ENCODE measurements at regions not wholly inside any gene's neighbourhood (a gene's known extent, or its start where the extent isn't known, plus 50 kb on each side); places are given as distances from the start of the nearest gene placed in this dataset.
"Not testable (repeated sequence)": the region's sequence is repeated elsewhere in the genome, so short reads cannot be mapped to it uniquely, and the experiment has no call there.

DNA sequence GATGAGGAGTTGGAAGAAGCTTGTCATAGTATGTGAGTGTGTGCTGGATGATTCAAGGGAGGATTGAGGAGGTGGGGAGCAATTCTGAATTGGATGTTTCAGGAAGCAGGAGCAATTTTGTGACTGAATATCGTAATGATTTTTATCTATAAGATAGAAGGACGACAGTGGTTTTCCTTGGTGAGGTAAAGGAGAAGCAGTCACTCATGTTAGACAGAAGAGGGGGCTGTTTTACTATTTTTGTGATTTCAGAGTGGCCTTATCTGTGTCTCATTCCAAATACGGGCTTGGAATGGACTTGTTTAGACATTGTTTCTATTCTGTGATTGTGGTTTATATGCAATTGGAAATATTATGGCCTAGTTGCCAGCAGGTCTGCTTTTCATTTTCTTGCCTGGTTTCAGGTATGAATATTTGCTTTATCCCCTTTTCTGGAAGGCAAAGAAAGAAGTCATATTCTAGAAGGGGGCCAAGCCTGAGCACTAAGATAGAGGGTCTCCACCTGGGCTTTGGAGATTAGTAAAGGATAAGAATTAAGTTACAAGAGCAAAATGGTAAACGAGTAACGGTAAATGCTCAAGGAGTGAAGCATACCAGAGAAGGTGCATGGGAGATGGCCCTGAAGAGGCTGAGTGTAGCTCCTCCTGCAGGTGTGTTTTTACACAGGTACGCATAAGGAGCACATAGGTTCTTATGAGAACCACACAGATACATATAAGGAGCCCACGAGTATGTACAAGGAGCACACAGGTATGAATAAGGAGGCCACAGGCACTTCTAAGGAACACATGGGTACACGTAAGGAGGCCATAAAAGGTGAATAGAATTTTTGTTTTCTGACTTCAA is 124.6 kb upstream of the KCNAB1 start:
- intact Hi-C loops (cut with DNase I) = no loop called here
- DNase-seq = no peak

DNA sequence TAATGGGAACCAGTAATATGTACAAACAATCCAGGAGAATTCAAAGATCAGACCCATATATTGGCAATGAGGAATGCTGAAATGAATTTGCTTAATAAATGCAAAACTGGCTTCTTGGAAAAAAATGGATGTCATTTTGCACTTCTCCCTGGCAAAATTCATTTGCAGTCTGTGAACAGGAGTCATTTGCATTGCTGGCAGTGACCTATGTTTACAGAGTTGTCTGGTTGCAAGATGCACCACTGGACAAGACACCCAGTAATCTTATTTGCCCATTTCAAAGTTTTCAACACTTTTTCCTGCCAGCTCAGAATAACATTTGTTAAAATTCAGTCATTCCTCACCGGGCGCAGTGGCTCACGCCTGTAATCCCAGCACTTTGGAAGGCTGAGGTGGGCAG is 123.5 kb upstream of the KCNAB1 start:
- intact Hi-C loops (cut with DNase I) = no loop called here
- no peak for DNase-seq

DNA sequence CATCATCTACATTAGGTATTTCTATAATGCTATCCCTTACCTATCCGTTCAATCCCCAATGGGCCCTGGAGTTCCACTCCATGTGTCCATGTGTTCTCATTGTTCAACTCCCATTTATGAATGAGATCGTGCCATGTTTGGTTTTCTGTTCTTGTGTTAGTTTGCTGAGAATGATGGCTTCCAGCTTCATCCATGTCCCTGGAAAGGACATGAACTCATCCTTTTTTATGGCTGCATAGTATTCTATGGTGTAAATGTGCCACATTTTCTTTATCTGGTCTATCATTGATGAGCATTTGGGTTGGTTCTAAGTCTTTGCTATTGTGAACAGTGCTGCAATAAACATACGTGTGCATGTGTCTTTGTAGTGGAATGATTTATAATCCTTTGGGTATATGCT is 122.2 kb upstream of the KCNAB1 start:
- DNase-seq; intact Hi-C loops (cut with DNase I): not testable (repeated sequence)

DNA sequence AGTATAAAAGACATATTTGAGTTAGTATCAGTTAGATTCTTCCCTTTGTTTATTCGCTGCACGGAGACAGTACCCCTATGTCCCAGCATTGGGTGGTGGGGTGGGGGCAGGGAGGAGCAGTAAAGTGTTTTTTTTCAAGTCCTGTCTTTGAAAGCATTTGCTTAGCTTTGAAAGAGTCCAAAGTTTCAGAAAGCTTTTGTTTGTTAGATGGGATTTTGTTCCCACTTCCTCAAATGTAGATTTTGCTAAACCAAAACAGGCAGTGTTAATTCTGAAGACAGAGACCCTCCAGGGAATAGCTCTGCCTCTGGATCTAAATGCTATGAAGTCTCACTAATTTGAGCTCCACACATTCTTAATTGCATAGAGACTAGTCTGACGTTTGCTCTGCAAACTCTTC is 114.6 kb upstream of the KCNAB1 start:
- DNase-seq = no peak
- intact Hi-C loops (cut with DNase I) = no loop called here

DNA sequence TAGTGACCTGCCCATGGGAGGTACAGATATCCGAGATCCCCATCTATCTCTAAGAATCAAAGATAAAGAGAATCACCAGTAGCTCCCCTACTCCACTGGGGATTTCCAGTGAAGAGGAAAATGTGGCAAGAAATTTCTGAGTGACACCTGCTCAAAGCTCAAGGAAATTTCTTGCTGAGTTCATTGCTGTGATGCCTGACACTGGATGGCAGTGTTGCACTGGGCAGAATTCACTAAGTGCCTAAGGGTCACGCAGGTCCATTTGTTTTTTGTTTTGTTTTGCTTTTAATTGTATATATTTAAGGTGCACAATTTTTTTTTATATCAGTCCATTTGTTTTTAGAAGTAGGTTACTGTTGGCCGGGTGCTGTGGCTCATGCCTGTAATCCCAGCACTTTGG is 109.5 kb upstream of the KCNAB1 start:
- peak in 6 of 10 donors; percentile 25 to 88 (median 48) for DNase-seq
- intact Hi-C loops (cut with DNase I) = loop anchor here (5.0 to 10.0 kb wide), 2 partner anchors 141 to 504 kb away; no protein-coding TSS in a partner anchor

DNA sequence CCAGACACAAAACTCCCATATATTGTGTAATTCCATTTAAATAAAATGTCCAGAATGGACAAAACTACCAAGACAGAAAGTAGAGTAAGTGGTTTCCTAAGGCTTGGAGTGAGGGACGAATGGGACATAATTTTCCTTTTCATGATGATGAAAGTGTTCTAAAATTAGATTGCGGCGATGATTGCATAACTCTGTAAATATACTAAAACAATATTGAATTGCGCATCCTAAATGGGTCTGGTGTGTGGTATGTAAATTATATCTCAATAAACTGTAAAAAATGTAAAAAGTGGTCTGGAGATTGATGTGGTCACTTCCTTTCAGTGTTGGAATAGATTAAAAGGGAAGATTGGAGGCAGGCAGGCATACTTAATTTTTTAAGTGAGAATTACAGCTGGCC is 105.9 kb upstream of the KCNAB1 start:
- intact Hi-C loops (cut with DNase I) = loop anchor here (5.0 to 10.0 kb wide), 2 partner anchors 138 to 500 kb away; no protein-coding TSS in a partner anchor
- DNase-seq = no peak

DNA sequence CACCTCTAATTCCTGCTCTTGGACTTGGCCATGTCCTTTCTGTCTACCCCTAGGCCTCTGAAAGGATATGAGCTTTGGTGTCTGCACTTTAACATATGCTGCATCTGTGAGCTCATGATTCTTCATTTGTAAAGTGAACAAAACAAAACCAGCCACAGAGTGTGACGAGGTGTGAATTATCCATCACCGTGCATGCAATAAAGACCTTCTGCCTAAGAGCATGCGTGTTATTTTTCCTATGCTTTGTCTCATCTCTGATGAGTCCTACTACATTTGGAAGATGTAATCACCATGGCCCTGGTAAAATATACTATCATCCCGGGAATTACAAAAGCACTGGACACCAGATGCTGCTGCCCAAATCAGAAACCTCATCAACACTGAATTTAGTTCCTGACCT is 103.5 kb upstream of the KCNAB1 start:
- no peak for DNase-seq
- intact Hi-C loops (cut with DNase I) = loop anchor here (10.0 kb wide), 1 partner anchor 498 kb away; no protein-coding TSS in a partner anchor

DNA sequence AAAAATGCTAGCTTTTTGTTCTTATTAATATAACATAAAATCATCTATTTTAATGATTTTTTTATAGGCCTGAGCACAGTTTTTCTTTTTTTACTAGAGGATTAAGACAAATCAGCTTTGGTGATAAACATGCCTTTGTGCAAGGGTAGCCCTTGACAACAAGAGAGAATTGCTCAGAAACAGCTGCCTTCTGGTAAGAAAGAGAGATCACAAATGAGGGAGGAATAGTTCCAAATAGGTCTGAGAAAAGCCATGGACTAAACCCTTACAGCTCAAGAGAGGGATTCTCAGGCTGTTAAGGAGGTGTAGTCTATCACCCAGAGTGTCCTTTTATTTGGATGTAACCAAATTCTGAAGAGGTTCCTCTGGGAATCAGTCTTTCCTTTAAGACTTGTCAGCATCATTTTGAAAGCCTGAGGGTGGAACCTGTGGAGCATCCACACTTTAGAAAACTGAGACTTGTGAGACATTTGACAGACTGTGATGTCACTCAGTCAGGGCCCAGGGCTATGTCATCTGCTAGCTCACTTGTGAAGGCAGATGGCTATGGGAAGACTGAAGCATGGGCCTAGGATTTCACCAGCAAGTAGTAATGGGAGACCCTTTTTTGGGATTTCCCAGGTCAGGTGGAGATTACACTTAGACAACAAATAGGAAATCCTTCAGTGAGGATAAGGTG is 102.9 kb upstream of the KCNAB1 start:
- DNase-seq = no peak
- intact Hi-C loops (cut with DNase I) = loop anchor here (10.0 kb wide), 1 partner anchor 497 kb away; no protein-coding TSS in a partner anchor

DNA sequence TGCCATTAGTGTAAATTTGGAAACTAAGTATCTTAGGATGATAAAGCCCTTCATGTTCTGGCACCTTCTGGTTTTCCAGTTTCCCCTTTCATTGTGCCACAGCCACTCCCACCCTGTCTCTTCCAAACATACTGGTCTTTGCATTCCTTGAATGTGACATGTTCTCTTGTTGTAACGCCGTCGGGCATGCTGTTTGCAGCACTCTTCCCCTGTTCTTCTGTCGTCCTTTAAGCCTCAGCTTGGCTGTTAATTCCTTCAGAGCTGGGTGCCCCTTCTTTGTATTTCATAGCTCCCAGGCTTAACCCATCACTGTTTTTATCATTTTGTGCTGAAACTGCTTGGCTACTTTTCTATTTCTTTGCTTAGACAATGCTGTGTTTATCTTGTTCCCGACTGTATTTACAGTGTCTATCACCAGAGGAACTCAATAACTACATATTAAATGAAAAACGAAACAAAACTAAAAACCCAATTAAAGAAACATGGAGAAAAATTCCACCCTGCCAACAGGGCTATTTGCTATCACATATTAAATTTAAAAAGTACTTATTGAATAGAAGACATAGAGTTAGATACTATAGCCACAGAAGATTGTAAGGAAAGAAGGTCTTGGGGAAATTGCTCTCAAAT is 95.4 kb upstream of the KCNAB1 start:
- intact Hi-C loops (cut with DNase I) = no loop called here
- DNase-seq = no peak

DNA sequence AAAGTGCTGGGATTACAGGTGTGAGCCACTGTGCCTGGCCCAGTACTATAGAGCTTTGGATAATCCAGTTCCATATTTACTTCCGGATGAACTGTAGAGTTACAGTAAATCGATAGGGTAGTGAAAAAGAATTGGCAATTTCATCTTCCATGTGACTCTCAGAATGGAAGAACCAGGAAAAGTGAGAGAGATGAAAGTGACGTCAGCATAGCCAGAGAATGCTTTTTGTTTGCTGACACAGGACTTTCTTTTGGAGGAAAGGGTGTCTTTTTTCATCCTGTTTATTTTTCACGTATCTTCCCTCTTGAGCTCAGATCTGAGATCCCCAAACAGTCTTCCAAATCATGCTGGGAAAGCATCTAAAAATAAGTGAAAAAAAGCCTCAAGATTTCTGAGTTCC is 91.2 kb upstream of the KCNAB1 start:
- intact Hi-C loops (cut with DNase I) = no loop called here
- DNase-seq = no peak

DNA sequence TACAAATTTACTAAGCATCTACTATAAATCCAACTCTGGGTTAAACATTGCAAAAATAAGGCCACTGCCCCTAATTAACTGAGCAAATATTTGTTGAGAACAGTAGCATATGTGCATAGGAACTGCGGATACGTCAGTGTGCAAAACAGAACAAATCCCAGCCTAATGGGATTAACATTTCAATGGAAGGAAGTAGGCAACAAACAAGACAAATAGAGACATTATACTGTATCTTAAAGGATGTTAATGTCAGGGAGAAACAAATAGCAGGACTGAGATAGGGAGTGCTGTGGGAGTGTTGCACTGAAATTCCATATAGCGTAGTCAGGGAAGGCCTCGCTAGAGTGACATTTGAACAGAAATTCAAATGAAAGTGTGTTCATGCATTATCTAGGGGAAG is 89.7 kb upstream of the KCNAB1 start:
- intact Hi-C loops (cut with DNase I) = no loop called here
- no peak for DNase-seq

DNA sequence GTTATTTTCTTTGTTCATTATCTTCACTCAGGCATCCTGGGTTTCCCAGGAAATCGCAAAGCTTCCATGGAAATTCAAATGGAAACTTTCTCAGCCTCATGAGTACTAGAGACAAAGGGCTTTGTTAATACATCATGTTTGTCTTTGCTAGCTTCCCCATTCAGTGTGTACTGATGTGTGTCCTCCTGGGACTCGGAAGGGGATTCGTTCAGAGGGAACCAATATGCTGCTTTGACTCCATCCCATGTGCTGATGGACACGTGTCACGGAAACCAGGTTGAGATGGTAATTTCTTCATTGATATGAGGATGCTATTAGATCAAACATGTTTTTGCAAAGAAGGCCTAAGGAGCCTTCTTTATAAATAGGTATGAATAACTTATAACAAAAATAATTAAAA is 87.0 kb upstream of the KCNAB1 start:
- intact Hi-C loops (cut with DNase I) = no loop called here
- DNase-seq = no peak

DNA sequence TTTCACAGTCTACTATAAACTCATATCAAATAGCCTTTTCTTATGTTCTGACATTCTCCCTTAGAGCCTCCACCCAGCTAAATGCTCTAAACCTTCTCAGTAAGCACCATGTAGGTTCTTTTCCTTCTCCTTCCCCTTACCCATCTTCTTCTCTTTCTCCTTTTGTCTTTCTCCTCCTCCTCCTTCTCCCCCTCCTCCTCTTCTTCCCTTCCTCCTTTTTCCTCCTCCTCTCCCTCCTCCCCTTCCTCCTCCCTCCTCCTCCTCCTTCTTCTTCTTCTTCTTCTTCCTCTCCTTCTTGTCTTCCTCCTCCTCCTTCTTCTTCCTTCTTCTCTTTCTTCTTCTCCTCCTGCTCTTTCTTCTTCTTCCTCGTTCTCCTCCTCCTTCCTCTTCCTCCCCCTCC is 85.2 kb upstream of the KCNAB1 start:
- no peak for DNase-seq
- intact Hi-C loops (cut with DNase I) = no loop called here

DNA sequence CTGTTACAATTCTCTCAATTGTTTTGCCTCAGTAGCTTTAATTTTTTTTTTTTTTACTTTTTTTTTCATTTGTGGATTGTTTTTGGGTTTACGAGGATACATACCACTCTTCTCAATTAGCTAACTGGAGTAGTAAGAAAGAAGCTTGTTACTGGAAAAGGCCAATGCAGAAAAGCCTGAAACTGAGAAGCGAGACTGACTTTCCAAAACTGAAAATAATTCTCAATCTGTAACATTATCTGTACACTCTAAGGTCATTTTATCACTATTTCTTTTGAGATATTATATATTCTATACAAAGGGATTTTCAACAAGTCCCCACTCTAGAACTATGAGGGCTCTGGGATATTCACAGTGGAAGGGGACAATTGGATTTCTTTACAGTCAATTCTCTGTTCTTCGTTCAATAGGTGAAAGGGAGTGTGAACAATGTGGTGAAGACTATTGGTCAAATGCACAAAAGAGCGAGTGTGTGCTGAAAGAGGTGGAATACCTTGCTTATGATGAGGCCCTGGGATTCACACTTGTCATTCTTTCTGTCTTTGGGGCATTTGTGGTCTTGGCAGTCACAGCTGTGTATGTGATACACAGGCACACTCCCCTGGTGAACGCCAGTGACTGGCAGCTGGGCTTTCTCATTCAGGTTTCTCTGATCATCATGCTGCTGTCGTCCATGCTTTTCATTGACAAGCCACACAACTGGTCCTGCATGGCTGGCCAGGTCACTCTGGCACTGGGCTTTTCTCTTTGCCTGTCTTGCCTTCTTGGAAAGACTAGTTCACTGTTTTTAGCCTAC is 83.9 kb upstream of the KCNAB1 start:
- intact Hi-C loops (cut with DNase I) = no loop called here
- DNase-seq = peak in 1 of 10 donors; percentile 52

DNA sequence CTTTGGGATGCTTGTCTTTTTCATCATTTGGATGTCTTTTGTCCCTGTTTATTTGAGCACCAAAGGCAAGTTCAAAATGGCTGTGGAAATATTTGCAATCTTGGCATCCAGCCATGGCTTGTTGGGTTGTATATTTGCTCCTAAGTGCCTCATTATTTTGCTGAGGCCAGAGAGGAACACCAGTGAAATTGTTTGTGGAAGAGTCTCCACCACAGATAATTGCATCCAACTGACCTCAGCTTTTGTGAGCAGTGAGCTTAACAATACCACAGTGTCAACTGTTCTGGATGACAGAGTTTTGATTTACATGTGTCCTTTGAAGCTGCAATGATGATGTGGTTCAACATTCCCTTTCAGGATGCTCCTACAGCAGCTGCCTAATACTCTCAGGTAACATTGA is 83.0 kb upstream of the KCNAB1 start:
- intact Hi-C loops (cut with DNase I) = no loop called here
- peak in 2 of 10 donors; percentile 24 to 34 for DNase-seq

DNA sequence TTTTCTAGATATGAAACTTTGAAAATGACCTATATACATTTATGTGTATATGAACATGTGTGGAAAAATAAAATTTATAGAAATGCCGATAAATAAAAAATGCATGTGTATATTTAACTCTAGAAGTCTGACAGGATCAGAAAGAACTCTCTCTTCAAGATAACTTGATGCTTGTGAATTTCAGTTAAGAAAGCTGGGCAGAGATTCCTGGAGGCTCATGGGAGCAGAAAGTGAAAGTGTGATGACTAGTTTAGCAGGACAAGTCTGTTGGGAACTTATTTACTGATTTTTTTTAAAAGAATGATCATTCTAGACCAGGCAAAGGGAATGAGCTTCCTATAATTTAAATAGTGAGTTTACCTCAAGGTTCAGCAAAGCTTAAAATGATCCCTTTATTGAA is 81.5 kb upstream of the KCNAB1 start:
- intact Hi-C loops (cut with DNase I) = no loop called here

DNA sequence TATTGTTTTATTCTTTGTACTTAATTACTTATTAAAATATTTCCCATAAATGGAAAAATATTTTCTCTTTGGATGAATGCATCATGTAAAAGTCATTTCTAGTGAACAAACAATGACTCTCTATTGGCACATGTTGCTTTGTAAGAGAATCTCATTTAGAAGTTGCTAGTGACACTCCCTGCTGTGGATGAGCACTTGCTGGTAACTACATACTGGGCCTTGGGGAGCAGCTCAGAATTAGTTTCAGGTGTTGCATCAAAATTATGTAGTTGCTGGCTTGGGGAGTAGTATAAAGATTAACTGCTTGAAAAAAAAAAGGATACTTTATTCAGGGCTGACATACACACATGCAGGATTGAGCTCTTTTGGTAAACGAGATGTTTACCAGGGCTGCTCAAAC is 80.3 kb upstream of the KCNAB1 start:
- no peak for DNase-seq
- intact Hi-C loops (cut with DNase I) = no loop called here

More for the DNA sequence above, 81.5 kb upstream of the KCNAB1 start:
- no peak for DNase-seq

DNA sequence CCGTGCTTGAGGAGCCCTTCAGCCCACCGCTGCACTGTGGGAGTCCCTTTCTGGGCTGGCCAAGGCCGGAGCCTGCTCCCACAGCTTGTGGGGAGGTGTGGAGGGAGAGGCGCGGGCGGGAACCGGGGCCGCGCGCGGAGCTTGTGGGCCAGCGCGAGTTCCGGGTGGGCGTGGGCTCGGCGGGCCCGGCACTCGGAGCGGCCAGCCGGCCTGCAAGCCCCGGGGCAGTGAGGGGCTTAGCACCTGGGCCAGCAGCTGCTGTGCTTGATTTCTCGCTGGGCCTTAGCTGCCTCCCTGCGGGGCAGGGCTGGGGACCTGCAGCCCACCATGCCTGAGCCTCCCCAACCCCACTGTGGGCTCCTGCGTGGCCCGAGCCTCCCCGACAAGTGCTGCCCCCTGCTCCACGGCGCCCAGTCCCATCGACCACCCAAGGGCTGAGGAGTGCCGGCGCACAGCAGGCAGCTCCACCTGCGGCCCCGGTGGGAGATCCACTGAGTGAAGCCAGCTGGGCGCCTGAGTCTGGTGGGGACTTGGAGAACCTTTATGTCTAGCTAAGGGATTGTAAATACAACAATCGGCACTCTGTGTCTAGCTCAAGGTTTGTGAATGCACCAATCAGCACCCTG is 79.0 kb upstream of the KCNAB1 start:
- intact Hi-C loops (cut with DNase I) = not testable (repeated sequence)

DNA sequence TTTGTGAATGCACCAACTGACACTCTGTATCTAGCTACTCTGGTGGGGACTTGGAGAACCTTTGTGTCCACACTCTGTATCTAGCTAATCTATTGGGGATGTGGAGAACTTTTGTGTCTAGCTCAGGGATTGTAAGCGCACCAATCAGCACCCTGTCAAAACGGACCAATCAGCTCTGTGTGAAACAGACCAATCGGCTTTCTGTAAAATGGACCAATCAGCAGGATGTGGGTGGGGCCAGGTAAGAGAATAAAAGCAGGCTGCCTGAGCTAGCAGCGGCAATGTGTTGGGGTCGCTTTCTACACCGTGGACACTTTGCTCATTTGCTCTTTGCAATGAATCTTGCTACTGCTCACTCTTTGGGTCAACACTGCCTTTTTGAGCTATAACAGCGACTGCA is 78.5 kb upstream of the KCNAB1 start:
- DNase-seq; intact Hi-C loops (cut with DNase I): not testable (repeated sequence)

More for the DNA sequence above, 79.0 kb upstream of the KCNAB1 start:
- DNase-seq = peak in 1 of 10 donors; percentile 69
